ENCODE measurements at regions not wholly inside any gene's neighbourhood (a gene's known extent, or its start where the extent isn't known, plus 50 kb on each side); places are given as distances from the start of the nearest gene placed in this dataset.

GRCh38 chr9:129561594-129562281 lies 59.2 kb downstream of the C9orf50 start:
- no TSS peak for BruUV-seq (replicated peaks)
- DNase-seq (ENCODE audit: unreplicated experiment): no peak
- no peaks in the 10 kb centered on the region for H3K9me3 Mint-ChIP-seq (ENCODE audit: unreplicated experiment)
- intact Hi-C loops (cut with micrococcal nuclease): no loop called here
- POLR2A ChIA-PET: interaction anchor here (0.9 kb wide), 1 partner anchor 8 kb away, joined by 3 read pairs; no protein-coding TSS in a partner anchor
- TF ChIP-seq CTCF (IDR thresholded peaks at IDR 0.05; ENCODE audit: unreplicated experiment): no peak
- no peaks in the 10 kb centered on the region for H3K4me1 Mint-ChIP-seq (ENCODE audit: insufficient read depth, unreplicated experiment)
- no peaks in the 10 kb centered on the region for H3K36me3 Mint-ChIP-seq (ENCODE audit: insufficient read depth, unreplicated experiment)
- H3K4me3 Mint-ChIP-seq (ENCODE audit: unreplicated experiment): no peak overlapping the region
- H3K27ac Mint-ChIP-seq (ENCODE audit: low read depth, unreplicated experiment): no peak overlapping the region
- CTCF ChIA-PET: interaction anchor here (0.6 kb wide), 1 partner anchor 22 kb away, joined by 3 read pairs; no protein-coding TSS in a partner anchor
- H3K27me3 Mint-ChIP-seq (ENCODE audit: insufficient read depth, unreplicated experiment): no peaks in the 10 kb centered on the region

- Mint-ChIP-seq H3K4me3 (ENCODE audit: unreplicated experiment) (no peak overlapping the region), H3K9me3 (ENCODE audit: unreplicated experiment) (no peaks in the 10 kb centered on the region), H3K4me1 (ENCODE audit: insufficient read depth, unreplicated experiment) (no peaks in the 10 kb centered on the region), H3K27ac (ENCODE audit: low read depth, unreplicated experiment) (no peak overlapping the region), H3K27me3 (ENCODE audit: insufficient read depth, unreplicated experiment) (no peaks in the 10 kb centered on the region), H3K36me3 (ENCODE audit: insufficient read depth, unreplicated experiment) (no peaks in the 10 kb centered on the region)
- intact Hi-C loops (cut with micrococcal nuclease): no loop called here
- POLR2A ChIA-PET: interaction anchor here (0.9 kb wide), 1 partner anchor 8 kb away, joined by 3 read pairs; no protein-coding TSS in a partner anchor
- BruUV-seq (replicated peaks): no TSS peak
- TF ChIP-seq CTCF (IDR thresholded peaks at IDR 0.05; ENCODE audit: unreplicated experiment): no peak
- CTCF ChIA-PET: no interaction called here
- DNase-seq (ENCODE audit: unreplicated experiment): no peak
Observed at GRCh38 chr9:129560881-129561306, 60.0 kb downstream of the C9orf50 start.

- no peak overlapping the region for H3K4me3 Mint-ChIP-seq (ENCODE audit: unreplicated experiment)
- ChIA-PET POLR2A (no interaction called here), CTCF (interaction anchor here (0.6 to 1.3 kb wide), 3 partner anchors 11 to 51 kb away, joined by 3 to 4 read pairs (median 4); no protein-coding TSS in a partner anchor)
- intact Hi-C loops (cut with micrococcal nuclease): no loop called here
- no peaks in the 10 kb centered on the region for H3K4me1 Mint-ChIP-seq (ENCODE audit: insufficient read depth, unreplicated experiment)
- DNase-seq (ENCODE audit: unreplicated experiment): no peak
- BruUV-seq (replicated peaks): no TSS peak
- no peak overlapping the region for H3K27ac Mint-ChIP-seq (ENCODE audit: low read depth, unreplicated experiment)
- no peaks in the 10 kb centered on the region for H3K27me3 Mint-ChIP-seq (ENCODE audit: insufficient read depth, unreplicated experiment)
- no peaks in the 10 kb centered on the region for H3K36me3 Mint-ChIP-seq (ENCODE audit: insufficient read depth, unreplicated experiment)
- no peak for TF ChIP-seq CTCF (IDR thresholded peaks at IDR 0.05; ENCODE audit: unreplicated experiment)
- no peaks in the 10 kb centered on the region for H3K9me3 Mint-ChIP-seq (ENCODE audit: unreplicated experiment)
Observed at GRCh38 chr9:129559506-129559881, 61.4 kb downstream of the C9orf50 start.

GRCh38 chr9:129558551-129559505 lies 62.1 kb downstream of the C9orf50 start:
- ChIA-PET POLR2A (no interaction called here), CTCF (interaction anchor here (0.6 to 1.3 kb wide), 4 partner anchors 12 to 462 kb away, joined by 3 to 4 read pairs (median 4); no protein-coding TSS in a partner anchor)
- Mint-ChIP-seq H3K4me1 (ENCODE audit: insufficient read depth, unreplicated experiment) (no peaks in the 10 kb centered on the region), H3K36me3 (ENCODE audit: insufficient read depth, unreplicated experiment) (no peaks in the 10 kb centered on the region), H3K4me3 (ENCODE audit: unreplicated experiment) (no peak overlapping the region), H3K27me3 (ENCODE audit: insufficient read depth, unreplicated experiment) (no peaks in the 10 kb centered on the region), H3K27ac (ENCODE audit: low read depth, unreplicated experiment) (no peak overlapping the region), H3K9me3 (ENCODE audit: unreplicated experiment) (no peaks in the 10 kb centered on the region)
- no peak for TF ChIP-seq CTCF (IDR thresholded peaks at IDR 0.05; ENCODE audit: unreplicated experiment)
- BruUV-seq (replicated peaks): no TSS peak
- intact Hi-C loops (cut with micrococcal nuclease): no loop called here
- DNase-seq (ENCODE audit: unreplicated experiment): no peak

All from MCF 10A (cell line).